Left colon (tissue), 2 donors: ENCODE measurements at regions not wholly inside any gene's neighbourhood (a gene's known extent, or its start where the extent isn't known, plus 50 kb on each side); places are given as distances from the start of the nearest gene placed in this dataset.
"Not testable (repeated sequence)": the region's sequence is repeated elsewhere in the genome, so short reads cannot be mapped to it uniquely, and the experiment has no call there.

Experiments used
- ATAC-seq: fragments of 200-7000 bp; cut with Tn5 transposase; one replicate; pipeline ENCODE4 v1.9.1; 2020; ENCODE audit warnings: mild to moderate bottlenecking, moderate library complexity
- DNase-seq, 2 donors: peaks; one replicate each; pipeline ENCODE4 v3.0.0-alpha.2; 2020
- intact Hi-C, 2 donors: fragments of 100-400 bp; cut with DNase I in 1 of 2; cut with micrococcal nuclease in 1 of 2; formaldehyde crosslinking; loops; one replicate each; pipeline versions ENCODE4 v1.11.2 to v1.14.0; 2022; cut with DNase I, micrococcal nuclease
- donor health status: DM: no; HTN: no; CAD: no.
- donor health status: DM: yes; HTN: yes; CAD: no.

DNA sequence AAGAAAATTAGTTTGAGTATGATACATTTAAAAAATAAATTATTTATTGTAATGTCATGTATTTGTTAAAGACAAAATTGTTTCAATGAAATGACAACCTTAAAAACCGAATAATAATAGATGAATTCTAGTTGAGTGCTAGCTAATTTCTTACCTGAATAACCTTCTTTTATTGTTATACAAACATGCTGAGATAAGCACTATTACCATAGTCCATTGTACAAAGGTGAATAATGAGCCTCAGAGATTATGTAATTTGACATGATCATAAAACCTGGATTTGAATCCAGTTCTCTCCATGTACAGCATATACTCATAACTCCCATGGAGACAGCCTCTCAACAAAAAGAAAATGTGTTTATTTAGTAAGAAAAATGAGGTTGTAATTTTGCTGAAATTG, 1512.9 kb downstream of the PCDH19 start:
- DNase-seq (no peak), ATAC-seq (no peak)
- intact Hi-C loops = no loop called here

DNA sequence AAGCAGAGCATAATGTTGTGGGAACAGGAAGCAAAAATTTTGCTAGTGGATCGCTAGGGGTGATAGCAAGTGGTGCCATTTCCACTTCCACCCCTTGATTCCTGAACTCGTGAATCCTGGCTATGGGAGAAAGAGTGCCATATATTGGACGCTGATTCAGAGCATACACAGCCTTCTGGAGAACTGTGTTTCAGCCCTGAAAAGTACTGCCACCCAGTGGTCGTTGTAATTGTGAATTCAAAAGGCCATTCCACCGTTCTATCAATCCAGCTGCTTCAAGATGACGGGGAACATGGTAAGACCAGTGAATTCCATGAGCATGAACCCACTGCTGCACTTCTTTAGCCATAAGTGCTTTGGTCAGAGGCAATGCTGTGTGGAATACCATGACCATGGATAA, 1559.4 kb downstream of the PCDH19 start:
- ATAC-seq, DNase-seq, intact Hi-C loops: not testable (repeated sequence)
